Activated T-helper 2 cell treated with anti-CD3 and anti-CD28 coated beads, Interferon-gamma antibody, Interleukin-2, Interleukin-4, amounts not matched to agents 10 μg/mL and 5 μg/mL and 100 μg/mL, durations not matched to agents 14 hours and 24 hours and 36 hours (primary cell): ENCODE measurements at regions not wholly inside any gene's neighbourhood (a gene's known extent, or its start where the extent isn't known, plus 50 kb on each side); places are given as distances from the start of the nearest gene placed in this dataset.

Source experiments
- DNase-seq: peaks from one replicate; pipeline ENCODE4 v3.0.0; 2021; ENCODE audit warnings: low spot score
- H3K27ac Mint-ChIP-seq: one replicate; pipeline ENCODE4 v1.8.0; 2021; ENCODE audit warnings: mixed read lengths
- H3K27me3 Mint-ChIP-seq: one replicate; pipeline ENCODE4 v1.8.0; 2021; ENCODE audit warnings: low read depth, mixed read lengths
- H3K36me3 Mint-ChIP-seq: one replicate; pipeline ENCODE4 v1.8.0; 2021; ENCODE audit warnings: low read depth, mixed read lengths
- H3K4me1 Mint-ChIP-seq: one replicate; pipeline ENCODE4 v1.8.0; 2021; ENCODE audit warnings: low read depth, mixed read lengths
- H3K4me3 Mint-ChIP-seq: one replicate; pipeline ENCODE4 v1.8.0; 2021; ENCODE audit warnings: low read depth, mild to moderate bottlenecking, moderate library complexity, mixed read lengths
- H3K9me3 Mint-ChIP-seq: one replicate; pipeline ENCODE4 v1.8.0; 2021; ENCODE audit warnings: mixed read lengths
- intact Hi-C: fragments of 100-400 bp; cut with micrococcal nuclease; formaldehyde crosslinking; loops from one replicate; pipeline ENCODE4 v1.15.1; 2023

GRCh38 chr6:112695001-112695400 lies 347.9 kb downstream of the RFPL4B start:
- Mint-ChIP-seq H3K27ac (no peak overlapping the region), H3K4me1 (no peaks in the 10 kb centered on the region), H3K36me3 (no peaks in the 10 kb centered on the region), H3K9me3 (no peaks in the 10 kb centered on the region), H3K27me3 (no peaks in the 10 kb centered on the region), H3K4me3 (no peak overlapping the region)
- no peak for DNase-seq
- intact Hi-C loops: no loop called here

- Mint-ChIP-seq H3K27ac (no peak overlapping the region), H3K27me3 (no peaks in the 10 kb centered on the region), H3K36me3 (no peaks in the 10 kb centered on the region), H3K4me3 (no peak overlapping the region), H3K9me3 (no peaks in the 10 kb centered on the region), H3K4me1 (no peaks in the 10 kb centered on the region)
- no peak for DNase-seq
- intact Hi-C loops: no loop called here
Measured at GRCh38 chr6:112697265-112697664, 350.1 kb downstream of the RFPL4B start.

- intact Hi-C loops: no loop called here
- H3K27me3 Mint-ChIP-seq: no peaks in the 10 kb centered on the region
- H3K4me3 Mint-ChIP-seq: no peak overlapping the region
Measured at GRCh38 chr6:112701201-112701600, 354.1 kb downstream of the RFPL4B start.

GRCh38 chr6:112710710-112711109 lies 363.6 kb downstream of the RFPL4B start:
- Mint-ChIP-seq H3K27me3 (no peaks in the 10 kb centered on the region), H3K4me3 (no peak overlapping the region), H3K4me1 (no peaks in the 10 kb centered on the region), H3K36me3 (no peaks in the 10 kb centered on the region), H3K27ac (no peak overlapping the region), H3K9me3 (no peaks in the 10 kb centered on the region)
- DNase-seq: no peak
- intact Hi-C loops: no loop called here

More at GRCh38 chr6:112701201-112701600, 354.1 kb downstream of the RFPL4B start:
- H3K27ac Mint-ChIP-seq: no peak overlapping the region
- H3K9me3 Mint-ChIP-seq: peaks cover 4% of the 10 kb centered on the region
- no peaks in the 10 kb centered on the region for H3K36me3 Mint-ChIP-seq
- H3K4me1 Mint-ChIP-seq: no peaks in the 10 kb centered on the region
- no peak for DNase-seq

- Mint-ChIP-seq H3K27ac (no peak overlapping the region), H3K4me3 (no peak overlapping the region), H3K4me1 (no peaks in the 10 kb centered on the region), H3K27me3 (no peaks in the 10 kb centered on the region), H3K9me3 (no peaks in the 10 kb centered on the region), H3K36me3 (no peaks in the 10 kb centered on the region)
- intact Hi-C loops: no loop called here
- DNase-seq: no peak
Measured at GRCh38 chr6:112713402-112713801, 366.3 kb downstream of the RFPL4B start.

- intact Hi-C loops: no loop called here
- no peak for DNase-seq
- no peaks in the 10 kb centered on the region for H3K36me3 Mint-ChIP-seq
- H3K9me3 Mint-ChIP-seq: no peaks in the 10 kb centered on the region
- H3K4me1 Mint-ChIP-seq: no peaks in the 10 kb centered on the region
- no peak overlapping the region for H3K4me3 Mint-ChIP-seq
- H3K27ac Mint-ChIP-seq: no peak overlapping the region
- no peaks in the 10 kb centered on the region for H3K27me3 Mint-ChIP-seq
Measured at GRCh38 chr6:112717401-112717800, 370.3 kb downstream of the RFPL4B start.

- H3K27ac Mint-ChIP-seq: no peak overlapping the region
- no peaks in the 10 kb centered on the region for H3K4me1 Mint-ChIP-seq
- H3K27me3 Mint-ChIP-seq: no peaks in the 10 kb centered on the region
- intact Hi-C loops: no loop called here
- no peak for DNase-seq
- H3K36me3 Mint-ChIP-seq: no peaks in the 10 kb centered on the region
- no peaks in the 10 kb centered on the region for H3K9me3 Mint-ChIP-seq
- H3K4me3 Mint-ChIP-seq: no peak overlapping the region
Measured at GRCh38 chr6:112717856-112718255, 370.7 kb downstream of the RFPL4B start.

GRCh38 chr6:112725541-112726085 lies 378.5 kb downstream of the RFPL4B start:
- DNase-seq: no peak
- H3K27me3 Mint-ChIP-seq: no peaks in the 10 kb centered on the region
- intact Hi-C loops: no loop called here
- H3K9me3 Mint-ChIP-seq: no peaks in the 10 kb centered on the region
- H3K4me3 Mint-ChIP-seq: no peak overlapping the region
- no peaks in the 10 kb centered on the region for H3K36me3 Mint-ChIP-seq
- no peak overlapping the region for H3K27ac Mint-ChIP-seq
- H3K4me1 Mint-ChIP-seq: no peaks in the 10 kb centered on the region

- Mint-ChIP-seq H3K9me3 (no peaks in the 10 kb centered on the region), H3K4me1 (no peaks in the 10 kb centered on the region), H3K4me3 (no peak overlapping the region), H3K27me3 (no peaks in the 10 kb centered on the region), H3K36me3 (no peaks in the 10 kb centered on the region), H3K27ac (no peak overlapping the region)
- intact Hi-C loops: no loop called here
- DNase-seq: no peak
Measured at GRCh38 chr6:112735129-112735528, 388.0 kb downstream of the RFPL4B start.

GRCh38 chr6:112739766-112740165 lies 392.6 kb downstream of the RFPL4B start:
- Mint-ChIP-seq H3K9me3 (no peaks in the 10 kb centered on the region), H3K4me3 (no peak overlapping the region), H3K36me3 (no peaks in the 10 kb centered on the region), H3K27me3 (no peaks in the 10 kb centered on the region), H3K27ac (no peak overlapping the region), H3K4me1 (no peaks in the 10 kb centered on the region)
- intact Hi-C loops: no loop called here
- DNase-seq: no peak

- Mint-ChIP-seq H3K4me3 (no peak overlapping the region), H3K36me3 (no peaks in the 10 kb centered on the region), H3K4me1 (no peaks in the 10 kb centered on the region), H3K27me3 (no peaks in the 10 kb centered on the region), H3K9me3 (no peaks in the 10 kb centered on the region), H3K27ac (no peak overlapping the region)
- no peak for DNase-seq
- intact Hi-C loops: no loop called here
Measured at GRCh38 chr6:112743323-112743722, 396.2 kb downstream of the RFPL4B start.

GRCh38 chr6:112744827-112745226 lies 397.7 kb downstream of the RFPL4B start:
- H3K27ac Mint-ChIP-seq: no peak overlapping the region
- intact Hi-C loops: no loop called here
- no peaks in the 10 kb centered on the region for H3K27me3 Mint-ChIP-seq
- no peaks in the 10 kb centered on the region for H3K36me3 Mint-ChIP-seq
- no peak overlapping the region for H3K4me3 Mint-ChIP-seq
- H3K4me1 Mint-ChIP-seq: no peaks in the 10 kb centered on the region
- H3K9me3 Mint-ChIP-seq: no peaks in the 10 kb centered on the region
- no peak for DNase-seq

GRCh38 chr6:112745765-112746164 lies 398.6 kb downstream of the RFPL4B start:
- Mint-ChIP-seq H3K36me3 (no peaks in the 10 kb centered on the region), H3K9me3 (no peaks in the 10 kb centered on the region), H3K27ac (no peak overlapping the region), H3K4me1 (no peaks in the 10 kb centered on the region), H3K27me3 (no peaks in the 10 kb centered on the region), H3K4me3 (no peak overlapping the region)
- DNase-seq: no peak
- intact Hi-C loops: no loop called here

- H3K27ac Mint-ChIP-seq: no peak overlapping the region
- H3K4me1 Mint-ChIP-seq: no peaks in the 10 kb centered on the region
- intact Hi-C loops: no loop called here
- no peaks in the 10 kb centered on the region for H3K9me3 Mint-ChIP-seq
- no peak overlapping the region for H3K4me3 Mint-ChIP-seq
- H3K27me3 Mint-ChIP-seq: no peaks in the 10 kb centered on the region
- H3K36me3 Mint-ChIP-seq: no peaks in the 10 kb centered on the region
- no peak for DNase-seq
Measured at GRCh38 chr6:112749673-112750072, 402.5 kb downstream of the RFPL4B start.
